ENCODE measurements at regions not wholly inside any gene's neighbourhood (a gene's known extent, or its start where the extent isn't known, plus 50 kb on each side); places are given as distances from the start of the nearest gene placed in this dataset.

DNA sequence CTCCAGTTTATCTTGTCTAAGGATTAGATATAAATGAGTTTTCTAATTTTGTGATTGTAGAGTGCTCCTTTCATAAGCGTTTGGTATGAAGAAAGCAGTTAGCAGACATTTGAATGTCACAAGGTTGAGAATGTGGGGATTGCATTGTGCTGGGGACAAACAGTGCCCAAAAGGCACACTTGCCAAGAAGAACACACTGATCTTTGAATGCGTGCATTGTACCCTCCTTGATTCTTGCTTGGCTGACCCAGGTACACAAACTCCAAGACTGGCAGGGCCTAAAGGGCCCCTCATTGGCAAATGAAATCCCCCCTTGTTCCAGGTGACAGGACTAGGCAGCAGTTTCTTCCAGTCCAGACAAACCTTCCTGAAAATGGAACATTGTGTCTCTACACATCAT is 96.9 kb upstream of the LIFR start:
- Histone ChIP-seq H3K4me3 (no peak overlapping the region), H3K4me1 (replicated peaks) (no peaks in the 10 kb centered on the region), H3K36me3 (no peaks in the 10 kb centered on the region), H3K27ac (peak overlapping the region in 1 of 2 donors; percentile 17), H3K27me3 (replicated peaks; ENCODE audit: insufficient read depth) (no peaks in the 10 kb centered on the region), H3K9me3 (no peaks in the 10 kb centered on the region)
- 44% methylated on average over 2 of the region's 2 CpGs for WGBS
- intact Hi-C loops (cut with DNase I) = no loop called here
- DNase-seq (ENCODE audit: low spot score) = no peak
- TF ChIP-seq POLR2A (IDR thresholded peaks at IDR 0.05) (no peak), POLR2AphosphoS5 (IDR thresholded peaks at IDR 0.05) (no peak)
- TF ChIP-seq, protein P1, sequence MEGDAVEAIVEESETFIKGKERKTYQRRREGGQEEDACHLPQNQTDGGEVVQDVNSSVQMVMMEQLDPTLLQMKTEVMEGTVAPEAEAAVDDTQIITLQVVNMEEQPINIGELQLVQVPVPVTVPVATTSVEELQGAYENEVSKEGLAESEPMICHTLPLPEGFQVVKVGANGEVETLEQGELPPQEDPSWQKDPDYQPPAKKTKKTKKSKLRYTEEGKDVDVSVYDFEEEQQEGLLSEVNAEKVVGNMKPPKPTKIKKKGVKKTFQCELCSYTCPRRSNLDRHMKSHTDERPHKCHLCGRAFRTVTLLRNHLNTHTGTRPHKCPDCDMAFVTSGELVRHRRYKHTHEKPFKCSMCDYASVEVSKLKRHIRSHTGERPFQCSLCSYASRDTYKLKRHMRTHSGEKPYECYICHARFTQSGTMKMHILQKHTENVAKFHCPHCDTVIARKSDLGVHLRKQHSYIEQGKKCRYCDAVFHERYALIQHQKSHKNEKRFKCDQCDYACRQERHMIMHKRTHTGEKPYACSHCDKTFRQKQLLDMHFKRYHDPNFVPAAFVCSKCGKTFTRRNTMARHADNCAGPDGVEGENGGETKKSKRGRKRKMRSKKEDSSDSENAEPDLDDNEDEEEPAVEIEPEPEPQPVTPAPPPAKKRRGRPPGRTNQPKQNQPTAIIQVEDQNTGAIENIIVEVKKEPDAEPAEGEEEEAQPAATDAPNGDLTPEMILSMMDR (IDR thresholded peaks at IDR 0.05) = no peak

DNA sequence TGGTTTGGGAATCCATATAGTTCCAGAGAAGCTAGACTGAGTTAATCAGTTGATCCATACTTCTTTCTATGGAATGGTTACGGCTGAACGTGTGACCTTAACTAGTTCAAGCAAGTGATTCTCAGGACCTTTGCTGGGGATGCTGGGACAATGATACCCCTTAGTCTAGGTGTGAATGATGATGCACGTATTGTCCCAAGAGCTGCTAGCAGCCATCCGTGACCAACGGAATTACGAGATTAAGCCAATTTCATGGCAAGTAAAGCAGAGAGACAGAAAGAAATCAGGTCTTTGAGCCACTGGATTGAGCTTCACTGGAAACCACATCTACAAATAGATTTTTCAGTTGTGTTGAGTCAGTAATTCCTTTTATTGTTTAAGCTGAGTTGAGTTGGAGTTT is 99.2 kb upstream of the LIFR start:
- no peak for DNase-seq (ENCODE audit: low spot score)
- Histone ChIP-seq H3K4me3 (no peak overlapping the region), H3K27ac (no peak overlapping the region), H3K4me1 (replicated peaks) (no peaks in the 10 kb centered on the region), H3K9me3 (no peaks in the 10 kb centered on the region), H3K36me3 (no peaks in the 10 kb centered on the region), H3K27me3 (replicated peaks; ENCODE audit: insufficient read depth) (no peaks in the 10 kb centered on the region)
- TF ChIP-seq POLR2A (IDR thresholded peaks at IDR 0.05) (no peak), POLR2AphosphoS5 (IDR thresholded peaks at IDR 0.05) (no peak)
- TF ChIP-seq, protein P1 (IDR thresholded peaks at IDR 0.05) = no peak
- 97% methylated on average over 6 of the region's 6 CpGs for WGBS
- intact Hi-C loops (cut with DNase I) = no loop called here

DNA sequence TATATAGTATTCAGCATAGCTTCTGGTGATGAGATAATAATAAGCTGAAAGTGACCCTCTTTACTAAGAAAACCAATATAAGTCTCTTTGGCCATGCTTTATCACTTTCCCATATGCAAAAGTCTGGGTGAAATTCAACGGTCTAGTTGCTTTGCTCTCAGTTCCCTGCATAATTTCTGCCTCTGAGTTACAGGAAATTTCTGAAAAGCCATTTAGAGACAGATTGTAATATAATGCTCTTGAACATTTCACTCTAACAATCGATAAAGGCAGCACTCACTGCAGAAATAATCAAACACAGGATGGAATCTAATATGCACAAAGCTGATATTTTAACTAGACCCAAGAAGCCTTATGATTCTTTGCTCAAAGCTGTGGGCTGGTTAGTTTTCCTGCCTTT is 100.1 kb upstream of the LIFR start:
- 66% methylated on average over 2 of the region's 2 CpGs for WGBS
- H3K27ac ChIP-seq = no peak overlapping the region
- intact Hi-C loops (cut with DNase I) = no loop called here
- no peaks in the 10 kb centered on the region for H3K36me3 ChIP-seq
- DNase-seq (ENCODE audit: low spot score) = no peak
- H3K4me1 ChIP-seq (replicated peaks) = no peaks in the 10 kb centered on the region
- TF ChIP-seq, protein P1 (IDR thresholded peaks at IDR 0.05) = no peak
- TF ChIP-seq POLR2A (IDR thresholded peaks at IDR 0.05) = no peak
- TF ChIP-seq POLR2AphosphoS5 (IDR thresholded peaks at IDR 0.05) = no peak
- H3K9me3 ChIP-seq = no peaks in the 10 kb centered on the region
- no peaks in the 10 kb centered on the region for H3K27me3 ChIP-seq (replicated peaks; ENCODE audit: insufficient read depth)
- no peak overlapping the region for H3K4me3 ChIP-seq

DNA sequence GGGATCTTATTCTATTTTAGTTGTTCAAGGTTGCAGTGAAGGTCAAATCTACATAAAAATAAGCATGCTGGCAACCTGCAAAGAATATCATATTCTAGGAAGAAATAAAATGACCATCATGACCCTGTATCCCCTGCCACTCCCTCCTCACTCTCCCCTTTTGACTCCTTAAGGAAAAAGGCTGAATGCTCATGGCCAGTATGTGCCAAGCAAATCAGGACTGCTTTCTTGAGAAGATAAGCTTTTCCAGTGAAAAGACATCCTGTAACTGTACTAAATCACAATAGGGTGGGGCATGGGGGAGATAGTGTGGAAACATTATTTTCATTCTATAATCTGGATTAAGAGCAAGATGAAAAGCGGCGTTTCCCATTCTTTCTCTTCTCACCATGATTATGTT is 100.6 kb upstream of the LIFR start:
- H3K4me1 ChIP-seq (replicated peaks) = no peaks in the 10 kb centered on the region
- intact Hi-C loops (cut with DNase I) = no loop called here
- H3K9me3 ChIP-seq = no peaks in the 10 kb centered on the region
- no peak for DNase-seq (ENCODE audit: low spot score)
- H3K27me3 ChIP-seq (replicated peaks; ENCODE audit: insufficient read depth) = no peaks in the 10 kb centered on the region
- H3K36me3 ChIP-seq = no peaks in the 10 kb centered on the region
- TF ChIP-seq POLR2AphosphoS5 (IDR thresholded peaks at IDR 0.05) (no peak), POLR2A (IDR thresholded peaks at IDR 0.05) (no peak)
- TF ChIP-seq, protein P1 (IDR thresholded peaks at IDR 0.05) = no peak
- H3K27ac ChIP-seq = no peak overlapping the region
- no peak overlapping the region for H3K4me3 ChIP-seq
- 96% methylated on average over 2 of the region's 2 CpGs for WGBS

DNA sequence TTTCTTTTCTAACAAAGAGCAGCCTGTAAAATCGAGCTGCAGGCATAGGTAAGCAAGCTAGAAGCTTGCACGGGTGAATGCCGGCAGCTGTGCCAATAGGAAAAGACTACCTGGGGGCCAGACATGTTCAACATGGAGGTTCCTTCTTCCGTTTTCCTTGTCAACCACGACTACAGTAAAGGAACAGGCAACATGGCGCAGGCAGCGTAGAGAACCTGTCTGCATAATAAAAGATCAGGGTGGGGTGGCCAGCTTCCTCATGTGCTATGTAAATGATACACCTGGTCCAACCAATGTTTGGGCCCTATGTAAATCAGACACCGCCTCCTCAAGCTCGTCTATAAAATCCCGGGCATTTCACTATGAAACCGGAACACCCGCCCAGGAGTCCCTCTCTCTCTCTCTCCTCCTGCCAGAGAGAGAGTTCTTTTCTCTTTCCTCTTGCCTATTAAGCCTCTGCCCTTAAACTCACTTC is 103.8 kb upstream of the LIFR start:
- H3K4me1 ChIP-seq (replicated peaks) = no peaks in the 10 kb centered on the region
- no peaks in the 10 kb centered on the region for H3K36me3 ChIP-seq
- H3K4me3 ChIP-seq = peak overlapping the region; percentile 27 to 34
- TF ChIP-seq POLR2AphosphoS5 (IDR thresholded peaks at IDR 0.05) (peak; percentile 94), POLR2A (IDR thresholded peaks at IDR 0.05) (peak; percentile 72)
- TF ChIP-seq, protein P1 (IDR thresholded peaks at IDR 0.05) = peak in 1 of 4 experiments; percentile 19
- H3K27ac ChIP-seq = peak overlapping the region; percentile 70 to 76
- DNase-seq (ENCODE audit: low spot score) = peak; percentile 93
- intact Hi-C loops (cut with DNase I) = no loop called here
- 29% methylated on average over 12 of the region's 12 CpGs for WGBS
- H3K9me3 ChIP-seq = no peaks in the 10 kb centered on the region
- H3K27me3 ChIP-seq (replicated peaks; ENCODE audit: insufficient read depth) = no peaks in the 10 kb centered on the region
